Adipocyte (in vitro differentiated cells): ENCODE measurements at regions not wholly inside any gene's neighbourhood (a gene's known extent, or its start where the extent isn't known, plus 50 kb on each side); places are given as distances from the start of the nearest gene placed in this dataset.

ENCODE experiments used
- DNase-seq: peaks from one replicate; pipeline ENCODE4 v3.0.0-alpha.2; 2015; ENCODE audit warnings: low read depth
- H3K27me3 ChIP-seq: replicated peaks from 2 replicates; pipeline ENCODE4 v1.7.0; 2013; ENCODE audit warnings: mild to moderate bottlenecking, low read length, moderate library complexity; ENCODE audit not compliant: control insufficient read depth, insufficient read depth
- H3K36me3 ChIP-seq: 2 replicates; pipeline ENCODE4 v1.7.0; 2013; ENCODE audit warnings: low read length, mild to moderate bottlenecking, moderate library complexity; ENCODE audit not compliant: control insufficient read depth, insufficient read depth, severe bottlenecking
- H3K4me1 ChIP-seq: 2 replicates; pipeline ENCODE4 v1.7.0; 2013; ENCODE audit warnings: mild to moderate bottlenecking, low read length, moderate library complexity; ENCODE audit not compliant: control insufficient read depth, insufficient read depth
- H3K4me3 ChIP-seq: 2 replicates; pipeline ENCODE4 v1.7.0; 2013; ENCODE audit warnings: mild to moderate bottlenecking, low read length, moderate library complexity
- H3K9ac ChIP-seq: 2 replicates; pipeline ENCODE4 v1.7.0; 2013; ENCODE audit warnings: mild to moderate bottlenecking, low read length, moderate library complexity
- H3K9me3 ChIP-seq: 2 replicates; pipeline ENCODE4 v1.7.0; 2013; ENCODE audit warnings: mild to moderate bottlenecking, low read length, moderate library complexity; ENCODE audit not compliant: control insufficient read depth

- no peak for DNase-seq
- H3K36me3 ChIP-seq: no peaks in the 10 kb centered on the region
- H3K4me3 ChIP-seq: no peak overlapping the region
- no peak overlapping the region for H3K9ac ChIP-seq
- no peaks in the 10 kb centered on the region for H3K4me1 ChIP-seq
- peaks cover 9% of the 10 kb centered on the region for H3K9me3 ChIP-seq
- peaks cover 4% of the 10 kb centered on the region for H3K27me3 ChIP-seq
These were observed 683.9 kb downstream of the TBC1D22A start for GRCh38 chr22:47446331-47446730.

- H3K27me3 ChIP-seq: peaks cover 4% of the 10 kb centered on the region
- no peaks in the 10 kb centered on the region for H3K36me3 ChIP-seq
- H3K4me1 ChIP-seq: no peaks in the 10 kb centered on the region
- no peak overlapping the region for H3K9ac ChIP-seq
- H3K9me3 ChIP-seq: peaks cover 9% of the 10 kb centered on the region
- DNase-seq: no peak
- H3K4me3 ChIP-seq: no peak overlapping the region
These were observed 683.4 kb downstream of the TBC1D22A start for GRCh38 chr22:47445716-47446290.

GRCh38 chr22:47445212-47445611 is 682.8 kb downstream of the TBC1D22A start:
- Histone ChIP-seq H3K4me1 (no peaks in the 10 kb centered on the region), H3K27me3 (peaks cover 4% of the 10 kb centered on the region), H3K36me3 (no peaks in the 10 kb centered on the region), H3K9me3 (peaks cover 9% of the 10 kb centered on the region), H3K9ac (no peak overlapping the region), H3K4me3 (no peak overlapping the region)
- DNase-seq: no peak

DNA sequence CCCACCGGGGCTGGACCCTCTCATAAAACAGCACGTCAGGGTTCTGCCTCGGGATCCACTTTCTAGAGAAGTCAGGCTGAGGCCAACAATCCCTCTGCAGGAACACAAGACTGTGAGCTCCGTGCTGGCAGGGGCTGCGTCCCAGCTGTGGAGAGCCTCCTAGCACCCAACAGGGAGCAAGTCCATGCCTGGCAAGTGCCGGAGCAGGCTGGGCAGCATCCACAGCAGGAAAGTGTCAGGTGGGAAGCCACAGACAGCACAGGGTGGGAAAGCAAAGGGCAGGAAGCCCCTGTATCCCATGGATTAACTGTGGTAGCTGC is 682.3 kb downstream of the TBC1D22A start:
- H3K4me3 ChIP-seq: no peak overlapping the region
- H3K36me3 ChIP-seq: no peaks in the 10 kb centered on the region
- no peak overlapping the region for H3K9ac ChIP-seq
- DNase-seq: no peak
- H3K27me3 ChIP-seq: peaks cover 4% of the 10 kb centered on the region
- peaks cover 9% of the 10 kb centered on the region for H3K9me3 ChIP-seq
- no peaks in the 10 kb centered on the region for H3K4me1 ChIP-seq

GRCh38 chr22:47443836-47444745 is 681.6 kb downstream of the TBC1D22A start:
- no peak overlapping the region for H3K4me3 ChIP-seq
- H3K9ac ChIP-seq: no peak overlapping the region
- H3K4me1 ChIP-seq: no peaks in the 10 kb centered on the region
- peaks cover 9% of the 10 kb centered on the region for H3K9me3 ChIP-seq
- no peaks in the 10 kb centered on the region for H3K36me3 ChIP-seq
- H3K27me3 ChIP-seq: peaks cover 4% of the 10 kb centered on the region
- no peak for DNase-seq

DNA sequence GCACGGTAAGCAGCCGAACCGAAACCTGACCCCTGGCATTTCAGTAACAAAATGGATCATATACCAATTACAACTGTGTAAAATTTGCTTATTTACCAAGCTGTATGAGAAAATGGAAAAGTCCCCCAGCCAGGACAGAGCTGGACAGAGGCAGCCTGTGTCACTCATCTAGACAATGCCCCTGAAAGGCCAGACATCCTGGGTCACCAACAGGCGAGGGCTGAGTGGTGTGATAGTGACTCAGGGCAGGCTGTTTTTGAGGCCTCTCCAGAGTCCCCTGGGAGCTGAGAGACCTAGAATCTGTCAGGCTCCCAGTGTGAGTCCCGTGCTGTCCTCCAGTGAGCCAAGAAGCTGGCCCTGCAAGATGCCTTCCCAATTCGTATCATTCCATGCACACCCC is 680.4 kb downstream of the TBC1D22A start:
- no peak for DNase-seq
- Histone ChIP-seq H3K9me3 (peaks cover 9% of the 10 kb centered on the region), H3K27me3 (peaks cover 4% of the 10 kb centered on the region), H3K9ac (no peak overlapping the region), H3K36me3 (no peaks in the 10 kb centered on the region), H3K4me3 (no peak overlapping the region), H3K4me1 (no peaks in the 10 kb centered on the region)

DNA sequence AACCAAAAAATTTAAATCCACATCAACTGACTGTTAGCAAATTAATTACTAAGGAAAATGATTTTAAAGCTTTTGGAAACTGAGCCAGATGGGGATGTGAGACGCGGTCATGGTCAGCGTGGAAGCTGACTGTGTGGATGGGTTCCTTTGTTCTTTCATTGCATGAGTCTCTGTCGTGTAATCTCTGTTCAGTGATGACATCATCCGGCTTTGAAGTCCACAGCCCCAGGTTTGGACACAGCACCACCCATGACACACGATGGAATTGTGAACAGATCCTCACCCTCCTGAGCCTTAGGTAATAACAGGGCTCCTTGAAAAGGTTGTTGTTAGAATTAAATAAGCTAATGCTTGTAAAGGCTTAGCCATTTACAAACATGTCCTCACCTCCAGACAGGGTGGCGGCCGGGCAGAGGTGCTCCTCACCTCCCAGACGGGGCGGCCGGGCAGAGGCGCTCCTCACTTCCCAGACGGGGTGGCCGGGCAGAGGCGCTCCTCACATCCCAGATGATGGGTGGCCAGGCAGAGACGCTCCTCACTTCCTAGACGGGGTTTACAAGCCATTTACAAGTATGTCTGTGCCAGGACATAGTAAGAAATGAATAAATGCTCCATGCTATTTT is 677.3 kb downstream of the TBC1D22A start:
- Histone ChIP-seq H3K4me3 (no peak overlapping the region), H3K9ac (no peak overlapping the region), H3K27me3 (no peaks in the 10 kb centered on the region), H3K9me3 (peaks cover 24% of the 10 kb centered on the region), H3K36me3 (no peaks in the 10 kb centered on the region), H3K4me1 (no peaks in the 10 kb centered on the region)
- DNase-seq: no peak

- H3K36me3 ChIP-seq: no peaks in the 10 kb centered on the region
- no peak overlapping the region for H3K9ac ChIP-seq
- H3K4me1 ChIP-seq: no peaks in the 10 kb centered on the region
- H3K27me3 ChIP-seq: no peaks in the 10 kb centered on the region
- peaks cover 22% of the 10 kb centered on the region for H3K9me3 ChIP-seq
- no peak for DNase-seq
- no peak overlapping the region for H3K4me3 ChIP-seq
These were observed 675.2 kb downstream of the TBC1D22A start for GRCh38 chr22:47437636-47438035.

GRCh38 chr22:47437110-47437509 is 674.7 kb downstream of the TBC1D22A start:
- no peaks in the 10 kb centered on the region for H3K36me3 ChIP-seq
- no peak overlapping the region for H3K4me3 ChIP-seq
- no peaks in the 10 kb centered on the region for H3K27me3 ChIP-seq
- peaks cover 16% of the 10 kb centered on the region for H3K9me3 ChIP-seq
- no peak overlapping the region for H3K9ac ChIP-seq
- DNase-seq: no peak
- H3K4me1 ChIP-seq: no peaks in the 10 kb centered on the region

GRCh38 chr22:47435826-47436225 is 673.4 kb downstream of the TBC1D22A start:
- Histone ChIP-seq H3K4me3 (no peak overlapping the region), H3K27me3 (no peaks in the 10 kb centered on the region), H3K9ac (no peak overlapping the region), H3K36me3 (no peaks in the 10 kb centered on the region), H3K4me1 (no peaks in the 10 kb centered on the region), H3K9me3 (peaks cover 15% of the 10 kb centered on the region)
- no peak for DNase-seq

DNA sequence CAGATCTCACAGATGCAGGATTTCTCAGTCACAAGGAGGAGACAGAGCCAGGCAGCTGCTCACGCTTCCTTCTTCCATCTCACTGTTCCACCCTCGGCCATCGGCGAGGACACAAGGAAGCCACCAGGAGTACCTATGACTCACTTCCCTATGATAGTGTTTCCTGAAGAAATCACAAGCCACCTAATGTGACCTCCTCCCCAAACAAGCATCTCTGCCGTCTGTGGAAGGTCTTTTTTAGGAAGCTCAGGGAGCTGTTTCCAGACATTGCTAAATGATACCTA is 672.7 kb downstream of the TBC1D22A start:
- H3K4me1 ChIP-seq: no peaks in the 10 kb centered on the region
- H3K9ac ChIP-seq: no peak overlapping the region
- no peak for DNase-seq
- no peak overlapping the region for H3K4me3 ChIP-seq
- no peaks in the 10 kb centered on the region for H3K27me3 ChIP-seq
- no peaks in the 10 kb centered on the region for H3K36me3 ChIP-seq
- H3K9me3 ChIP-seq: peaks cover 20% of the 10 kb centered on the region
